ENCODE measurements at regions not wholly inside any gene's neighbourhood (a gene's known extent, or its start where the extent isn't known, plus 50 kb on each side); places are given as distances from the start of the nearest gene placed in this dataset.

GRCh38 chr1:234874291-234875288 lies 254.0 kb downstream of the TOMM20 start (continued):
- peak; percentile 12; the same call in 1 of the 2 replicates for TF ChIP-seq ZHX1 (CRISPR knock-in tag; IDR thresholded peaks at IDR 0.05; ENCODE audit: low read depth)
- TF ChIP-seq ZMYM3 (CRISPR knock-in tag; IDR thresholded peaks at IDR 0.05), result peak; percentile 49; the same call in 1 of the 2 replicates
- TF ChIP-seq ZNF292 (CRISPR knock-in tag; IDR thresholded peaks at IDR 0.05; ENCODE audit: borderline replicate concordance, low read depth), result 0 out of 2 replicates have a peak, but pooled peaks have one; percentile 64
- TF ChIP-seq ZNF556 (CRISPR knock-in tag; IDR thresholded peaks at IDR 0.05; ENCODE audit: borderline replicate concordance), result 0 out of 2 replicates have a peak, but pooled peaks have one; percentile 60
- TF ChIP-seq BRF2 (CRISPR knock-in tag; IDR thresholded peaks at IDR 0.05), result 0 out of 2 replicates have a peak, but pooled peaks have one; percentile 41
- 0 out of 2 replicates have a peak, but pooled peaks have one; percentile 75 for TF ChIP-seq ZNF44 (CRISPR knock-in tag; IDR thresholded peaks at IDR 0.05)
- peak; percentile 25; the same call in 1 of the 2 replicates for TF ChIP-seq THAP9 (CRISPR knock-in tag; IDR thresholded peaks at IDR 0.05; ENCODE audit: borderline replicate concordance)
- TF ChIP-seq KAT8 (CRISPR knock-in tag; IDR thresholded peaks at IDR 0.05), result peak; percentile 40; the same call in 1 of the 2 replicates
- peak; percentile 81 for TF ChIP-seq SKI (IDR thresholded peaks at IDR 0.05; ENCODE audit: partially characterized antibody)
- peak; percentile 17; the same call in 1 of the 2 replicates for TF ChIP-seq RELA (CRISPR knock-in tag; IDR thresholded peaks at IDR 0.05)
- TF ChIP-seq ESRRA (CRISPR knock-in tag; IDR thresholded peaks at IDR 0.05; ENCODE audit: low read depth), result 0 out of 2 replicates have a peak, but pooled peaks have one; percentile 29
- no peak; the same call in 1 of the 2 replicates for TF ChIP-seq KDM5B (CRISPR knock-in tag; IDR thresholded peaks at IDR 0.05; ENCODE audit: borderline replicate concordance)
- TF ChIP-seq FOSL1 (CRISPR knock-in tag; IDR thresholded peaks at IDR 0.05; ENCODE audit: borderline replicate concordance), result peak; percentile 67; the same call in 1 of the 2 replicates
- TF ChIP-seq RARG (CRISPR knock-in tag; IDR thresholded peaks at IDR 0.05; ENCODE audit: low read depth), result 0 out of 2 replicates have a peak, but pooled peaks have one; percentile 44
- no peak for TF ChIP-seq ZNF256 (CRISPR knock-in tag; conservative IDR thresholded peaks at IDR 0.05)
- peak; percentile 91; the same call in 1 of the 2 replicates for TF ChIP-seq ZNF580 (CRISPR knock-in tag; IDR thresholded peaks at IDR 0.05; ENCODE audit: borderline replicate concordance, low read depth)
- TF ChIP-seq ZNF781 (CRISPR knock-in tag; IDR thresholded peaks at IDR 0.05; ENCODE audit: borderline replicate concordance, not compliant biosample characterization), result peak; percentile 71
- peak; percentile 75; the same call in 1 of the 2 replicates for TF ChIP-seq ZNF607 (CRISPR knock-in tag; IDR thresholded peaks at IDR 0.05; ENCODE audit: borderline replicate concordance)
